Stimulated activated CD8-positive, alpha-beta memory T cell treated with anti-CD3 and anti-CD28 coated beads, Interleukin-15, amount 100 ng/mL, for 24 hours (primary cell): ENCODE measurements at regions not wholly inside any gene's neighbourhood (a gene's known extent, or its start where the extent isn't known, plus 50 kb on each side); places are given as distances from the start of the nearest gene placed in this dataset.

ENCODE experiments used
- DNase-seq: peaks from one replicate; pipeline ENCODE4 v3.0.0-alpha.2; 2020; ENCODE audit warnings: low read depth

DNA sequence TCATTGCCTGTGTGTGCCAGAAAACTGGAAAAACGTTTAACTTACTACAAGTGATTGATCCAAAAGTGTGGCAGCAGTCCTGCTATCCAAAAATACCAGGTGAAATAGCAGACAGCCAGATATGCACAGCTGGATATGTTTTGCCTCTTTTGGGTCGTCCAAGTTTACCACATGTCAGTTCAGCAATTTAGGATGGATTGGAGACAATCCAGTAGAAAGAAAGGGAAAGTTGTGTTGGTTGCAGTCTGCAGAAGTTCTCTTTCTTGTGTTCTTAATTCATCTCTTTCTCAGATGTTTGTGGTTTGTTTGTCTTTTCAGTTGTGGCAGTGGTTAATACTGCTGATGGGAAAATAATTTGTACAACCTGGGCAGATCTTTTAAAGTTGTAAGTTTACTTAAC, 645.0 kb downstream of the PTPRC start:
- no peak for DNase-seq

GRCh38 chr1:199287206-199287605, 648.4 kb downstream of the PTPRC start:
- DNase-seq, result no peak

- DNase-seq, result no peak
Measured at GRCh38 chr1:199287647-199288046, 648.8 kb downstream of the PTPRC start.

GRCh38 chr1:199290186-199290585, 651.3 kb downstream of the PTPRC start:
- no peak for DNase-seq

- DNase-seq, result no peak
Measured at GRCh38 chr1:199291022-199291740, 652.3 kb downstream of the PTPRC start.

- DNase-seq, result no peak
Measured at GRCh38 chr1:199292896-199293295, 654.1 kb downstream of the PTPRC start.

DNA sequence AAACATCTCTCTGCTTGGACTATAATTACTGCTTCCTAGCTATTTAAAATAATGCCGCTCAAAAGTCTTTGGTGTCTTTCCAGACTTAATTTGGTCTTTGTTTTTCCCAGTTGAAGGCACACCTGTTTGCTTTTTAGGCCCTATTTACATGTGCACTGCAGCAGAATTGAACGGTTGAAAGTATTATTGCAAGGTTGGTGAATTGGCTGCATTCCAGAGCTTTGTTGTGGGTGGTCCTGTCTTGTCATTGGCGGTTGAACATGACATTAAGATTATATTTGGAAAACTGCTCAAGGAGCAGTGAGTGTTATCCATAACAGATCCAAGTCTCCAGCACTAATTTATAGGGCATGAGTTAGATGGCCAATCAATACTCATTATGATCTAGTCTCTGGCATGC, 656.3 kb downstream of the PTPRC start:
- DNase-seq, result no peak

DNA sequence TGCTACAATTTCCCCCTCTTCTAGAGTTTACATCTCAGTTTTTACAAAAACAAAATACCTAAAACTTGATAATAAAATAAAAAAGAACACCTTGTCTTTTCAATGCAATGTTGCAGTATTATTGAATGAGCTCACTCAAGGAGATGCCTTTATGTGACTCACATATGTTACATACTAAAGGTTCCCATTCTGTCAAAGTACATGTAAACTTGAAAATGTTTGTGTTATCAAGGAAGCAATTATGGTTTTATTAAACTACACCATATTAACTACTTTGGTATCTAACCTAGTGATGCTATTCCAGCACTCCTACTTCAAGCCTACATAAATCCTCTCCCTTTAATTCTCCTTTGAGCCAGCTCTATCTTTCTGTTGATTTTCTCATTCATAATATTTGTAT, 658.3 kb downstream of the PTPRC start:
- no peak for DNase-seq

DNA sequence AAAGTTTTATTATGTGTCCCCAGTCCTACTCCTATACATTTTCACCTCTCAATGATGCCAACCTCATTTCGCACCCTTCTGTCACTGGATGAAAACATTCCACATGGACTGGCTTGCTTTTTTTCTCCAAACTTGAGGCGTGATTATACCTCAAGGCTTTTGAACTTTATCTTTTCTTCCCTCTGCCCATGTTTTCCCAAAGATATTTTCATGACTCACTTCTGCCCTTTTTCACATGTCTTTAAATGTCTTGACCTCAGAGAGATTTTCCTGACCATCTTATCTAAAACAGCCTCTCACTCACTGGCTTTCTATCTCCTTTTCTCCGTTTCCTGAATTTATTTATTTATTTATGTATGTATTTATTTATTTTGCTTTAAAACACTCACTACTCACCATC, 659.0 kb downstream of the PTPRC start:
- DNase-seq, result no peak

GRCh38 chr1:199298825-199299224, 660.0 kb downstream of the PTPRC start:
- DNase-seq, result no peak

GRCh38 chr1:199301472-199302217, 662.8 kb downstream of the PTPRC start:
- DNase-seq, result no peak

- no peak for DNase-seq
Measured at GRCh38 chr1:199302554-199302953, 663.7 kb downstream of the PTPRC start.

DNA sequence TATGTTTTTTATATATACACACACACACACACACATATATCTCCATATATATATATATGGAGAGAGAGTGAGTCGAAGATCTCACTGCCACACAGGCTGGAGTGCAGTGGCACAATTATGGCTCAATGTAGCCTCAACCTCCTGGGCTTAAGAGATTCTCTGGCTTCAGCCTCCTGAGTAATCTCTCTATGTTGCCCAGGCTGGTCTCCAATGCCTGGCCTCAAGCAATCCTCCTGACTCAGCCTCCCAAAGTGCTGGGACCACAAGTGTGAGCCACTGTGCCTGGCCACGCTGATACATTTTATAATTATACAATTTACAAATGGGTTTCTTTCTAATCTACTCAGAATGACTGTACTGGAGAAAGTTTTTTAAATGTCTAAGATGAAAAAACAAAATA, 664.2 kb downstream of the PTPRC start:
- no peak for DNase-seq

DNA sequence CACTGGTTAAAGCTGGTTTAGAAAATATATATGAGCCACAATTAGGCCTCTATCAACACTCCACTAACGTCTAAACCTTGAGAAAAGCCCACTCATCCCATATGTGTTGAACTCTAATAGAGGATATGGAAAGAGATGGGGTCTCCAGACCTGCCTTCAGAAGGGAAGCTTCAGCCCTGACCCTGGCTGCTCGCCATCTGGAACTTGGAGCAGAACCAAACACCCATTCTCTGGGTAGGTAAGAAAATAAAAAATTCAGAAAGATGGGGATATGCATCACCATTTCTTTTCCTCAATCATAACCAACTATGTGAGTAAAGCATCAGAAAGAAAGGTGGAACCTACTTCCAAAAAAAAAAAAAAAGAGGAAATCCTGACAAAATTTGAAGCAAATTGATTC, 666.2 kb downstream of the PTPRC start:
- DNase-seq, result no peak

- DNase-seq, result no peak
Measured at GRCh38 chr1:199307496-199308264, 668.8 kb downstream of the PTPRC start.

DNA sequence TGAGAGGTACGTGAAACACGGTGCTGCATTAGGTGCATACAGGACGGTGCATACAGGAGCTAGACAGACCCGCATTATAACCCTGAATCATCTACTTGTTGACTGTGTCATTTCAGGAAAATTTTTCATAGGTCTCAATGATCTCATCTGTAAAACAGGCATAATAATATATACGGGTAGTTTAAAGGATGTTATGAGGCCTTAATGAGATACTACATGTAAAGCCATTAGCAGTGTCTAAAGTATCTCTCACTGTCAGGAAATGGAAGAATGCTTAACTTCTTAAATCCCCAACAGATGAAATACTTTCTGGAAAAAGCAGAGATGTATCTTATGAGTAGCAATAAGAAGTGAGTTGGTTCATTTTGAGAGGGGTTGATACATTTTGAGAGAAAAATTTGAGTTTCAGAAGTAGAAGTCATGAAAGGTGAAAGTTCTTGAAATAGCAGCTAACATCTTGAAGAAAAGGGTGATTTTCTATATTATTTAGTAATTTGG, 669.6 kb downstream of the PTPRC start:
- no peak for DNase-seq

- no peak for DNase-seq
Measured at GRCh38 chr1:199310708-199311107, 671.9 kb downstream of the PTPRC start.

DNA sequence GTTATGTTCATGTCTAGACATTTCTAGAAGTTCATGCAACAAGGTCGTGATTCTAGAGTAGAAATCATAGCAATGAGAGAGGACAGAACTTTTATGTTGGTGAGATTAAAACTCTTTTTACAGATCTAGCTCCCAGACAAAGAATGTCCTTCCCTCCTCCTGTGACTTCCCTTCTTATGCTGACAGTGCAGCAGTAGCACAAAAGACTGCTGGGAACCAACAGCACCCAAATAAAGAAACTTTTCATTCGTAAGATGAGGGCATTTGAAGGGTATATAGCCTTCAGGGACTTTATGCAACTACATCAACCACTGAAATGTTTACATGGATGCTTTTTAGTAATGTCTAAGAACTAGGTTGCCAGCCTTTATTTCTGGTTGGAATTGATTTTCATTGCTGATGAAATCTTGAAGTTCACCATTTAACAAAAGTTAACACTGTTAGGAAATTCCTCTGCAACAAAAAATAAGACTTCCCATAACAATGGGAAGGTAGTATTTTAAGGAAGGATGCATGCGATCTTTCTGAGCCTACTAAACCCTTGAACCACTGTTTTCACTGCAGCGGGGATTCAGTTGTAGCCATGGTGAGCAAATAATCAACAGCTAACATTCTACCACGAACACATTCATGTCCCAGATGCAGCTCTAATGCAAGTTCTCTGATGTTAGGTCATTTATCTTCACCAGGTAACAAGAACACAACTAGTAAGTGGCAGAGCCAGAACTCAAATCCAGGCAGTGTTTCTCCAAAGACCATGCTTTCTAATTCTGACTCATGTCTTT, 672.8 kb downstream of the PTPRC start:
- no peak for DNase-seq

- DNase-seq, result no peak
Measured at GRCh38 chr1:199312626-199313025, 673.8 kb downstream of the PTPRC start.

DNA sequence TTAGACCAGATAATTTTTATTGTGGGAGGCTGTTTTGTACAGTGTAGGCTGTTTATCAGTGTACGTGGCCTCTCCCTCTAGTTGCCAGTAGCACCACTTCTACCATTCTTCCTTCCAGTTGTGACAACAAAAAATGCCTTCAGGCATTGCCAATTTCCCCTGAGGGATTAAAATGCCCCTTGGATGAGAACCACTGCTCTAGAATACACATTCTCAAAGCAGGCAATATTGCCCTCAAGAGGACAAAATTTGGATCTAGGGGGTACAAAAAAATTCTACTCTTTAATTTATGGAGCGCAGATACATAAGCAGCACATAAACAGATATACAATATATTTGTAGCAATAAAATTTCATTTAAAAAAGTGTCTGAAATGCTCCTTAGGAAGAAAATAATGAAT, 674.6 kb downstream of the PTPRC start:
- no peak for DNase-seq

GRCh38 chr1:199319341-199319740, 680.5 kb downstream of the PTPRC start:
- no peak for DNase-seq

- DNase-seq, result no peak
Measured at GRCh38 chr1:199322278-199322677, 683.4 kb downstream of the PTPRC start.
